ENCODE measurements at regions not wholly inside any gene's neighbourhood (a gene's known extent, or its start where the extent isn't known, plus 50 kb on each side); places are given as distances from the start of the nearest gene placed in this dataset.

GRCh38 chr15:97479957-97480356 lies 480.5 kb upstream of the ARRDC4 start:
- Histone ChIP-seq H3K27ac (no peak overlapping the region), H3K4me3 (no peak overlapping the region), H3K4me1 (replicated peaks) (no peaks in the 10 kb centered on the region), H3K9me3 (no peaks in the 10 kb centered on the region), H3K36me3 (no peaks in the 10 kb centered on the region), H3K27me3 (replicated peaks; ENCODE audit: insufficient read depth) (no peaks in the 10 kb centered on the region)
- 94% methylated on average over 3 of the region's 3 CpGs for WGBS
- TF ChIP-seq, protein P1, sequence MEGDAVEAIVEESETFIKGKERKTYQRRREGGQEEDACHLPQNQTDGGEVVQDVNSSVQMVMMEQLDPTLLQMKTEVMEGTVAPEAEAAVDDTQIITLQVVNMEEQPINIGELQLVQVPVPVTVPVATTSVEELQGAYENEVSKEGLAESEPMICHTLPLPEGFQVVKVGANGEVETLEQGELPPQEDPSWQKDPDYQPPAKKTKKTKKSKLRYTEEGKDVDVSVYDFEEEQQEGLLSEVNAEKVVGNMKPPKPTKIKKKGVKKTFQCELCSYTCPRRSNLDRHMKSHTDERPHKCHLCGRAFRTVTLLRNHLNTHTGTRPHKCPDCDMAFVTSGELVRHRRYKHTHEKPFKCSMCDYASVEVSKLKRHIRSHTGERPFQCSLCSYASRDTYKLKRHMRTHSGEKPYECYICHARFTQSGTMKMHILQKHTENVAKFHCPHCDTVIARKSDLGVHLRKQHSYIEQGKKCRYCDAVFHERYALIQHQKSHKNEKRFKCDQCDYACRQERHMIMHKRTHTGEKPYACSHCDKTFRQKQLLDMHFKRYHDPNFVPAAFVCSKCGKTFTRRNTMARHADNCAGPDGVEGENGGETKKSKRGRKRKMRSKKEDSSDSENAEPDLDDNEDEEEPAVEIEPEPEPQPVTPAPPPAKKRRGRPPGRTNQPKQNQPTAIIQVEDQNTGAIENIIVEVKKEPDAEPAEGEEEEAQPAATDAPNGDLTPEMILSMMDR (IDR thresholded peaks at IDR 0.05), result no peak
- TF ChIP-seq POLR2A (IDR thresholded peaks at IDR 0.05) (no peak), POLR2AphosphoS5 (IDR thresholded peaks at IDR 0.05) (no peak)
- DNase-seq (ENCODE audit: low spot score), result no peak
- intact Hi-C loops (cut with DNase I), result no loop called here

DNA sequence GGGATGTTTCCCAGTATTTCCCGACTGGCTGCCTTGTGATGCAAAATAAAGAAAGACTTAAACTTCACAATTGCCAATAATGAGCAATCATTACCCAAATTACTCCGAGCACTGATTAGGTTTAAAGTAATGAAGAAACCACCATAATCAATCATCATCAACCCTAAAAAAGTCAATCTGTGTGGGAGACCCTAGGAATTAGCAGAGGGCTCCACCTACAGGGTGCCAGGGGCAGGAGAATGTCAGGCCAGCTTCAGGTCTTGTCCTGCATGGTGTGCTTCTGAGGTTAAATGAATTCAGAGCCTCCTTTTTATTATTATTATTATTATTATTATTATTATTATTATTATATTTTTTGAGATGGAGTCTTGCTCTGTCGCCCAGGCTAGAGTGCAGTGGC lies 478.0 kb upstream of the ARRDC4 start:
- TF ChIP-seq POLR2A (IDR thresholded peaks at IDR 0.05), result no peak
- no peak for TF ChIP-seq POLR2AphosphoS5 (IDR thresholded peaks at IDR 0.05)
- TF ChIP-seq, protein P1 (IDR thresholded peaks at IDR 0.05), result no peak
- Histone ChIP-seq H3K4me3 (no peak overlapping the region), H3K9me3 (no peaks in the 10 kb centered on the region), H3K4me1 (replicated peaks) (no peaks in the 10 kb centered on the region), H3K27ac (no peak overlapping the region), H3K36me3 (no peaks in the 10 kb centered on the region), H3K27me3 (replicated peaks; ENCODE audit: insufficient read depth) (no peaks in the 10 kb centered on the region)
- DNase-seq (ENCODE audit: low spot score), result no peak
- WGBS, result 29% methylated on average over 3 of the region's 3 CpGs
- intact Hi-C loops (cut with DNase I), result no loop called here

GRCh38 chr15:97483232-97483631 lies 477.3 kb upstream of the ARRDC4 start:
- no peaks in the 10 kb centered on the region for H3K36me3 ChIP-seq
- H3K27ac ChIP-seq, result no peak overlapping the region
- H3K27me3 ChIP-seq (replicated peaks; ENCODE audit: insufficient read depth), result no peaks in the 10 kb centered on the region
- intact Hi-C loops (cut with DNase I), result no loop called here
- no peak for DNase-seq (ENCODE audit: low spot score)
- H3K4me3 ChIP-seq, result no peak overlapping the region
- TF ChIP-seq POLR2AphosphoS5 (IDR thresholded peaks at IDR 0.05), result no peak
- TF ChIP-seq, protein P1 (IDR thresholded peaks at IDR 0.05), result no peak
- TF ChIP-seq POLR2A (IDR thresholded peaks at IDR 0.05), result no peak
- no peaks in the 10 kb centered on the region for H3K4me1 ChIP-seq (replicated peaks)
- H3K9me3 ChIP-seq, result no peaks in the 10 kb centered on the region
- 94% methylated on average over 21 of the region's 21 CpGs for WGBS

GRCh38 chr15:97490429-97490828 lies 470.1 kb upstream of the ARRDC4 start:
- no peaks in the 10 kb centered on the region for H3K27me3 ChIP-seq (replicated peaks; ENCODE audit: insufficient read depth)
- no peak overlapping the region for H3K27ac ChIP-seq
- DNase-seq (ENCODE audit: low spot score), result no peak
- H3K4me1 ChIP-seq (replicated peaks), result no peaks in the 10 kb centered on the region
- H3K36me3 ChIP-seq, result no peaks in the 10 kb centered on the region
- 51% methylated on average over 4 of the region's 4 CpGs for WGBS
- H3K9me3 ChIP-seq, result no peaks in the 10 kb centered on the region
- no peak for TF ChIP-seq POLR2A (IDR thresholded peaks at IDR 0.05)
- TF ChIP-seq POLR2AphosphoS5 (IDR thresholded peaks at IDR 0.05), result no peak
- TF ChIP-seq, protein P1 (IDR thresholded peaks at IDR 0.05), result no peak
- H3K4me3 ChIP-seq, result no peak overlapping the region
- intact Hi-C loops (cut with DNase I), result no loop called here

GRCh38 chr15:97501291-97501690 lies 459.2 kb upstream of the ARRDC4 start:
- TF ChIP-seq, protein P1 (IDR thresholded peaks at IDR 0.05), result no peak
- 88% methylated on average over 1 of the region's 1 CpG for WGBS
- H3K4me3 ChIP-seq, result no peak overlapping the region
- intact Hi-C loops (cut with DNase I), result no loop called here
- H3K27ac ChIP-seq, result no peak overlapping the region
- no peak for DNase-seq (ENCODE audit: low spot score)
- H3K9me3 ChIP-seq, result no peaks in the 10 kb centered on the region
- no peaks in the 10 kb centered on the region for H3K36me3 ChIP-seq
- H3K27me3 ChIP-seq (replicated peaks; ENCODE audit: insufficient read depth), result no peaks in the 10 kb centered on the region
- H3K4me1 ChIP-seq (replicated peaks), result no peaks in the 10 kb centered on the region

All from prostate gland (tissue), 2 donors.